HCT116 (cell line): ENCODE measurements at regions not wholly inside any gene's neighbourhood (a gene's known extent, or its start where the extent isn't known, plus 50 kb on each side); places are given as distances from the start of the nearest gene placed in this dataset.

Source experiments
- ATAC-seq: fragments of 200-7000 bp; cut with Tn5 transposase; 2 replicates; pipeline ENCODE4 v1.9.1; 2020; ENCODE audit warnings: mild to moderate bottlenecking, moderate library complexity
- BruUV-seq: library from RNA; stranded (reverse); fragments of 400-500 nt; replicated peaks from 2 replicates; lab custom pipeline; 2021; lab: Mats Ljungman, UMichigan
- CTCF ChIA-PET: fragments of 300-600 bp; sonication (Branson Sonifier 250); formaldehyde crosslinking; loops from one replicate; lab custom pipeline; 2021; ENCODE audit warnings: antibody characterized with exemption; lab: Charles Lee
- POLR2A ChIA-PET: fragments of 300-600, 350-600 bp; sonication (Branson Sonifier 250); formaldehyde crosslinking; loops from one replicate; lab custom pipeline; 2021; ENCODE audit warnings: antibody characterized with exemption; lab: Charles Lee
- RAD21 ChIA-PET, 2 experiments: fragments of 300-600 bp; sonication (Branson Sonifier 250); formaldehyde crosslinking; loops; one replicate each; lab custom pipeline; 2023; ENCODE audit warnings: low total read pairs in 2 of 2; ENCODE audit not compliant: uncharacterized antibody in 2 of 2, unreplicated experiment in 2 of 2, low non-redundant PET in 1 of 2; lab: Charles Lee
- DNase-seq: peaks from one replicate; pipeline ENCODE4 v3.0.0-alpha.2; 2010; ENCODE audit warnings: low read depth, low spot score
- H2AFZ ChIP-seq: fragments of 200-600 bp; shearing (Covaris generic), sonication (generic); 2 replicates; pipeline ENCODE4 v1.6.1; 2017; ENCODE audit warnings: low read depth, mixed run types, mixed read lengths, antibody characterized with exemption, low read length; ENCODE audit not compliant: poor library complexity, severe bottlenecking
- H3K27ac ChIP-seq: 2 replicates; pipeline ENCODE4 v1.5.1; 2012; ENCODE audit warnings: low read depth, low read length
- H3K27me3 ChIP-seq: fragments of 200-600 bp; sonication (generic); 2 replicates; pipeline ENCODE4 v1.6.1; 2016; ENCODE audit warnings: mixed run types, low read length, mixed read lengths; ENCODE audit not compliant: insufficient read depth
- H3K36me3 ChIP-seq, 2 experiments: fragments of 200-500 bp in 1 of 2; fragments of 200-600 bp in 1 of 2; sonication (Bioruptor generic) in 1 of 2; sonication (generic) in 1 of 2; 2 replicates each; pipeline versions ENCODE4 v1.5.1 to v1.6.1; 2014 to 2016; ENCODE audit warnings: low read length in 2 of 2, inconsistent platforms in 1 of 2, mixed read lengths in 1 of 2, mixed run types in 1 of 2; ENCODE audit not compliant: insufficient read depth in 2 of 2, control insufficient read depth in 1 of 2
- H3K4me1 ChIP-seq, 2 experiments: fragments of 200-600 bp in 1 of 2; sonication (generic) in 1 of 2; 2 replicates each; pipeline versions ENCODE4 v1.5.1 to v1.6.1; 2012 to 2017; ENCODE audit warnings: low read length in 2 of 2, inconsistent platforms in 1 of 2, mild to moderate bottlenecking in 1 of 2, mixed read lengths in 1 of 2, mixed run types in 1 of 2, moderate library complexity in 1 of 2; ENCODE audit not compliant: insufficient read depth in 2 of 2, control insufficient read depth in 1 of 2
- H3K4me2 ChIP-seq: fragments of 200-600 bp; sonication (generic); 2 replicates; pipeline ENCODE4 v1.6.1; 2017; ENCODE audit warnings: mixed run types, low read length, mixed read lengths
- H3K4me3 ChIP-seq, 2 experiments: fragments of 200-600 bp in 1 of 2; sonication (generic) in 1 of 2; replicated peaks in 1 of 2; 2 replicates each; pipeline ENCODE4 v1.5.1; 2011 to 2016; ENCODE audit warnings: low read length in 2 of 2, control low read depth in 1 of 2, low read depth in 1 of 2, mild to moderate bottlenecking in 1 of 2, mixed read lengths in 1 of 2, mixed run types in 1 of 2
- H3K79me2 ChIP-seq: fragments of 200-600 bp; sonication (generic); 2 replicates; pipeline ENCODE4 v1.6.1; 2017; ENCODE audit warnings: mild to moderate bottlenecking, mixed run types, low read length, moderate library complexity, mixed read lengths; ENCODE audit not compliant: insufficient read depth
- H3K9ac ChIP-seq: fragments of 200-600 bp; sonication (generic); 2 replicates; pipeline ENCODE4 v1.6.1; 2016; ENCODE audit warnings: low read length, mixed read lengths
- H3K9me2 ChIP-seq: fragments of 200-600 bp; sonication (generic), shearing (Covaris generic); 2 replicates; pipeline ENCODE4 v1.6.1; 2017; ENCODE audit warnings: mixed run types, mild to moderate bottlenecking, moderate library complexity; ENCODE audit not compliant: insufficient read depth
- H3K9me3 ChIP-seq, 2 experiments: fragments of 200-500 bp in 1 of 2; fragments of 200-600 bp in 1 of 2; sonication (Bioruptor generic) in 1 of 2; sonication (generic) in 1 of 2; 2 replicates each; pipeline ENCODE4 v1.6.1; 2014 to 2017; ENCODE audit warnings: low read length in 2 of 2, mixed read lengths in 2 of 2, inconsistent platforms in 1 of 2, low read depth in 1 of 2, mild to moderate bottlenecking in 1 of 2, mixed run types in 1 of 2, moderate library complexity in 1 of 2; ENCODE audit not compliant: control insufficient read depth in 1 of 2, insufficient read depth in 1 of 2
- H4K20me1 ChIP-seq: fragments of 200-600 bp; sonication (generic), shearing (Covaris generic); 2 replicates; pipeline ENCODE4 v1.6.1; 2017; ENCODE audit warnings: mixed run types, mild to moderate bottlenecking, moderate library complexity; ENCODE audit not compliant: insufficient read depth
- CBX3 ChIP-seq: IDR thresholded peaks from 2 replicates; pipeline ENCODE4 v1.6.1; 2012; ENCODE audit warnings: low read depth
- CEBPB ChIP-seq: IDR thresholded peaks from 2 replicates; pipeline ENCODE4 v1.6.1; 2012; ENCODE audit warnings: low read depth
- EGR1 ChIP-seq: IDR thresholded peaks from 2 replicates; pipeline ENCODE4 v1.6.1; 2012; ENCODE audit warnings: low read depth
- EZH2phosphoT487 ChIP-seq: fragments of 200-600 bp; IDR thresholded peaks from 2 replicates; pipeline ENCODE4 v1.6.1; 2018; ENCODE audit warnings: antibody characterized with exemption, borderline replicate concordance
- JUND ChIP-seq: IDR thresholded peaks from 2 replicates; pipeline ENCODE4 v1.6.1; 2012
- POLR2A ChIP-seq: IDR thresholded peaks from 2 replicates; pipeline ENCODE4 v1.7.0; 2011; ENCODE audit warnings: borderline replicate concordance; ENCODE audit not compliant: insufficient read depth, insufficient read length; ENCODE audit errors: extremely low read depth
- POLR2AphosphoS5 ChIP-seq: IDR thresholded peaks from 2 replicates; pipeline ENCODE4 v1.6.1; 2011; ENCODE audit warnings: mild to moderate bottlenecking, low read depth, low read length, moderate library complexity
- SIN3A ChIP-seq: IDR thresholded peaks from 2 replicates; pipeline ENCODE4 v1.6.1; 2012; ENCODE audit warnings: low read depth
- SRF ChIP-seq: IDR thresholded peaks from 2 replicates; pipeline ENCODE4 v1.6.1; 2012; ENCODE audit warnings: low read depth
- TCF7L2 ChIP-seq: IDR thresholded peaks from 2 replicates; pipeline ENCODE4 v1.7.0; 2011; ENCODE audit warnings: borderline replicate concordance, inconsistent platforms; ENCODE audit not compliant: insufficient read depth, insufficient read length; ENCODE audit errors: extremely low read depth
- YY1 ChIP-seq: IDR thresholded peaks from 2 replicates; pipeline ENCODE4 v1.6.1; 2011; ENCODE audit warnings: low read length, low read depth, moderate library complexity, mild to moderate bottlenecking; ENCODE audit not compliant: insufficient replicate concordance; ENCODE audit errors: extremely low read depth
- ZNF274 ChIP-seq: fragments of 200-500 bp; sonication (Bioruptor generic); IDR thresholded peaks from 2 replicates; pipeline ENCODE4 v1.6.1; 2014; ENCODE audit warnings: mild to moderate bottlenecking, low read depth, low read length, inconsistent platforms
- intact Hi-C: fragments of 100-400 bp; cut with micrococcal nuclease; formaldehyde crosslinking; loops from 2 replicates; pipeline ENCODE4 v1.10.0; 2022
- TF ChIP-seq, protein P1 (sequence below): IDR thresholded peaks from 2 replicates; pipeline ENCODE4 v1.6.1; 2012; ENCODE audit warnings: low read depth
- TF ChIP-seq, protein P2 (sequence below): IDR thresholded peaks from 2 replicates; pipeline ENCODE4 v1.6.1; 2012
- TF ChIP-seq, protein P3 (sequence below): IDR thresholded peaks from 2 replicates; pipeline ENCODE4 v1.6.1; 2011; ENCODE audit warnings: mild to moderate bottlenecking, low read length, moderate library complexity; ENCODE audit not compliant: insufficient replicate concordance; ENCODE audit errors: extremely low read depth

DNA sequence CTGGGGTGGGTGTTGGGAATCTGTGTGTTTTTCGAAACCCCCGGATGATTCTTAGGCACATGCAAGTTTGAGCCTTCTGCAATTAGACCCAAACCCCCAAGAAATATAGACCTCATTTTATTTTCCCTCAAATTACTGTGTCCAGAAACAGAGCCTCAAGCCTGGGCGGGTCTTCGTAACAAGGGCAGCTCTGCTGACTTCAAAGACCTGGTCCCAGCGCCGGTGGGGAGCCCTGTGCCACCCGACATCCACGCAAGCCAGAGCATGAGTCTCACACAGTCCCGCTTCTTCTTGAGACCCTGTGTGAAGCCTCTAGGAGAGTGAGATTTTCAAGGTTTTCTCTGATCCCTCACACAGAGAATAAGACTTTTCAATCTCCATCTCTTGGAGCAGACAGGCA lies 397.3 kb downstream of the RPS6KC1 start:
- no peak overlapping the region for H3K9ac ChIP-seq
- no peak for DNase-seq
- H2AFZ ChIP-seq, result no peak overlapping the region
- H3K9me2 ChIP-seq, result no peaks in the 10 kb centered on the region
- ChIA-PET RAD21 (no interaction called here), CTCF (no interaction called here), POLR2A (no interaction called here)
- ATAC-seq, result no peak
- peaks cover 7 to 8% of the 10 kb centered on the region in 2 experiments; a peak in 3 of 4 replicates for H3K4me1 ChIP-seq
- H3K27me3 ChIP-seq, result peaks cover 63% of the 10 kb centered on the region
- H3K27ac ChIP-seq, result no peak overlapping the region
- TF ChIP-seq, protein P1, sequence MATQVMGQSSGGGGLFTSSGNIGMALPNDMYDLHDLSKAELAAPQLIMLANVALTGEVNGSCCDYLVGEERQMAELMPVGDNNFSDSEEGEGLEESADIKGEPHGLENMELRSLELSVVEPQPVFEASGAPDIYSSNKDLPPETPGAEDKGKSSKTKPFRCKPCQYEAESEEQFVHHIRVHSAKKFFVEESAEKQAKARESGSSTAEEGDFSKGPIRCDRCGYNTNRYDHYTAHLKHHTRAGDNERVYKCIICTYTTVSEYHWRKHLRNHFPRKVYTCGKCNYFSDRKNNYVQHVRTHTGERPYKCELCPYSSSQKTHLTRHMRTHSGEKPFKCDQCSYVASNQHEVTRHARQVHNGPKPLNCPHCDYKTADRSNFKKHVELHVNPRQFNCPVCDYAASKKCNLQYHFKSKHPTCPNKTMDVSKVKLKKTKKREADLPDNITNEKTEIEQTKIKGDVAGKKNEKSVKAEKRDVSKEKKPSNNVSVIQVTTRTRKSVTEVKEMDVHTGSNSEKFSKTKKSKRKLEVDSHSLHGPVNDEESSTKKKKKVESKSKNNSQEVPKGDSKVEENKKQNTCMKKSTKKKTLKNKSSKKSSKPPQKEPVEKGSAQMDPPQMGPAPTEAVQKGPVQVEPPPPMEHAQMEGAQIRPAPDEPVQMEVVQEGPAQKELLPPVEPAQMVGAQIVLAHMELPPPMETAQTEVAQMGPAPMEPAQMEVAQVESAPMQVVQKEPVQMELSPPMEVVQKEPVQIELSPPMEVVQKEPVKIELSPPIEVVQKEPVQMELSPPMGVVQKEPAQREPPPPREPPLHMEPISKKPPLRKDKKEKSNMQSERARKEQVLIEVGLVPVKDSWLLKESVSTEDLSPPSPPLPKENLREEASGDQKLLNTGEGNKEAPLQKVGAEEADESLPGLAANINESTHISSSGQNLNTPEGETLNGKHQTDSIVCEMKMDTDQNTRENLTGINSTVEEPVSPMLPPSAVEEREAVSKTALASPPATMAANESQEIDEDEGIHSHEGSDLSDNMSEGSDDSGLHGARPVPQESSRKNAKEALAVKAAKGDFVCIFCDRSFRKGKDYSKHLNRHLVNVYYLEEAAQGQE, result no peak
- TF ChIP-seq POLR2A, result no peak
- no peak for TF ChIP-seq CBX3
- TF ChIP-seq ZNF274, result no peak
- TF ChIP-seq CEBPB, result no peak
- TF ChIP-seq, protein P2, sequence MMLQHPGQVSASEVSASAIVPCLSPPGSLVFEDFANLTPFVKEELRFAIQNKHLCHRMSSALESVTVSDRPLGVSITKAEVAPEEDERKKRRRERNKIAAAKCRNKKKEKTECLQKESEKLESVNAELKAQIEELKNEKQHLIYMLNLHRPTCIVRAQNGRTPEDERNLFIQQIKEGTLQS, result no peak
- no peak for TF ChIP-seq POLR2AphosphoS5
- no peak for TF ChIP-seq SIN3A
- TF ChIP-seq, protein P3, sequence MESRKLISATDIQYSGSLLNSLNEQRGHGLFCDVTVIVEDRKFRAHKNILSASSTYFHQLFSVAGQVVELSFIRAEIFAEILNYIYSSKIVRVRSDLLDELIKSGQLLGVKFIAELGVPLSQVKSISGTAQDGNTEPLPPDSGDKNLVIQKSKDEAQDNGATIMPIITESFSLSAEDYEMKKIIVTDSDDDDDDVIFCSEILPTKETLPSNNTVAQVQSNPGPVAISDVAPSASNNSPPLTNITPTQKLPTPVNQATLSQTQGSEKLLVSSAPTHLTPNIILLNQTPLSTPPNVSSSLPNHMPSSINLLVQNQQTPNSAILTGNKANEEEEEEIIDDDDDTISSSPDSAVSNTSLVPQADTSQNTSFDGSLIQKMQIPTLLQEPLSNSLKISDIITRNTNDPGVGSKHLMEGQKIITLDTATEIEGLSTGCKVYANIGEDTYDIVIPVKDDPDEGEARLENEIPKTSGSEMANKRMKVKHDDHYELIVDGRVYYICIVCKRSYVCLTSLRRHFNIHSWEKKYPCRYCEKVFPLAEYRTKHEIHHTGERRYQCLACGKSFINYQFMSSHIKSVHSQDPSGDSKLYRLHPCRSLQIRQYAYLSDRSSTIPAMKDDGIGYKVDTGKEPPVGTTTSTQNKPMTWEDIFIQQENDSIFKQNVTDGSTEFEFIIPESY, result no peak
- TF ChIP-seq EZH2phosphoT487, result no peak
- TF ChIP-seq EGR1, result no peak
- no peak for TF ChIP-seq SRF
- TF ChIP-seq YY1, result no peak
- TF ChIP-seq JUND, result no peak
- TF ChIP-seq TCF7L2, result no peak
- TF ChIP-seq, all 23 proteins: peak for 0
- intact Hi-C loops, result no loop called here
- BruUV-seq, result no TSS peak
- Histone ChIP-seq H3K9me3 (no peaks in the 10 kb centered on the region), H4K20me1 (no peaks in the 10 kb centered on the region), H3K79me2 (no peaks in the 10 kb centered on the region), H3K4me2 (no peak overlapping the region), H3K4me3 (no peak overlapping the region), H3K36me3 (no peaks in the 10 kb centered on the region)
